ENCODE measurements at regions not wholly inside any gene's neighbourhood (a gene's known extent, or its start where the extent isn't known, plus 50 kb on each side); places are given as distances from the start of the nearest gene placed in this dataset.

GRCh38 chrX:74242050-74242449, 61.9 kb upstream of the ZCCHC13 start:
- Mint-ChIP-seq H3K27me3 (ENCODE audit: insufficient read depth) (no peaks in the 10 kb centered on the region), H3K9me3 (no peaks in the 10 kb centered on the region), H3K4me3 (no peak overlapping the region), H3K4me1 (peaks cover 9% of the 10 kb centered on the region), H3K27ac (peak overlapping the region; percentile 2), H3K36me3 (ENCODE audit: low read depth) (peaks cover 68% of the 10 kb centered on the region)
- peaks cover 72% of the 10 kb centered on the region for H3K36me3 ChIP-seq (ENCODE audit: control insufficient read depth, insufficient read depth, low read length)
- no peak overlapping the region for H3K27ac ChIP-seq (ENCODE audit: low read depth, low read length)
- no peak overlapping the region for H3K9ac ChIP-seq (ENCODE audit: extremely low read depth, low read length, poor library complexity, severe bottlenecking)
- no peak overlapping the region for H3K4me3 ChIP-seq (ENCODE audit: low read length)
- no peaks in the 10 kb centered on the region for H3K9me3 ChIP-seq (ENCODE audit: control insufficient read depth, low read length)
- no peaks in the 10 kb centered on the region for H3K27me3 ChIP-seq (ENCODE audit: control insufficient read depth, insufficient read depth, low read length, poor library complexity, severe bottlenecking)
- no peak for DNase-seq
- H3K4me1 ChIP-seq (ENCODE audit: control insufficient read depth, insufficient read depth, low read length), result no peaks in the 10 kb centered on the region
- no peak for TF ChIP-seq CTCF (conservative IDR thresholded peaks at IDR 0.05)

- WGBS, 2 experiments (ENCODE audit: insufficient coverage in 1 of 2, insufficient read length in 1 of 2), result 100% methylated on average over 1 of the region's 1 CpG; no CpG with 5 or more reads in 1 of the 2 experiments
- Histone ChIP-seq H3K36me3 (ENCODE audit: control insufficient read depth, insufficient read depth, low read length) (peaks cover 58% of the 10 kb centered on the region), H3K9ac (ENCODE audit: extremely low read depth, low read length, poor library complexity, severe bottlenecking) (no peak overlapping the region), H3K4me3 (ENCODE audit: low read length) (no peak overlapping the region), H3K4me1 (ENCODE audit: control insufficient read depth, insufficient read depth, low read length) (no peaks in the 10 kb centered on the region), H3K9me3 (ENCODE audit: control insufficient read depth, low read length) (no peaks in the 10 kb centered on the region), H3K27me3 (ENCODE audit: control insufficient read depth, insufficient read depth, low read length, poor library complexity, severe bottlenecking) (no peaks in the 10 kb centered on the region), H3K27ac (ENCODE audit: low read depth, low read length) (no peak overlapping the region)
- H3K36me3 Mint-ChIP-seq (ENCODE audit: low read depth), result peaks cover 49% of the 10 kb centered on the region
- H3K4me1 Mint-ChIP-seq, result peaks cover 9% of the 10 kb centered on the region
- no peak for TF ChIP-seq CTCF (conservative IDR thresholded peaks at IDR 0.05)
- H3K27ac Mint-ChIP-seq, result no peak overlapping the region
- DNase-seq, result no peak
- no peaks in the 10 kb centered on the region for H3K27me3 Mint-ChIP-seq (ENCODE audit: insufficient read depth)
- no peak overlapping the region for H3K4me3 Mint-ChIP-seq
- no peaks in the 10 kb centered on the region for H3K9me3 Mint-ChIP-seq
Measured at GRCh38 chrX:74238771-74239170, 65.2 kb upstream of the ZCCHC13 start.

DNA sequence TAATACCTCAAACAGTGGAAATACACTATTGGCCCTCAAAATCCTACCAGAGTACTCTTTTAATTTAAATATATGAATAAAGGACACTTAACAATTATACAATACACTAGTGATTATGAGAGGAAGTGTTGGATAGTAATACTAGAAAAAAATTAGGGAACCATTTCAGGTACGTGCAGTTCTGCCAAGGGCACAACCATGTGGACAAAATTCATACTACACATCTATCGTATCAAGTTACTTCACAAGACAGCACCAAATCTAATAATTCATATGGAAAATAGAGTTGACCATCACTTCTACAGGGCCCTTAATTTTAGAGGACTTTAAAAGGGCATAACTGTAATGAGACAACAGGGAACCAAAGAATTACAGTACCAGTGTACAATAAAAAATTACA, 69.2 kb upstream of the ZCCHC13 start:
- Histone ChIP-seq H3K4me3 (ENCODE audit: low read length) (no peak overlapping the region), H3K9me3 (ENCODE audit: control insufficient read depth, low read length) (no peaks in the 10 kb centered on the region), H3K4me1 (ENCODE audit: control insufficient read depth, insufficient read depth, low read length) (no peaks in the 10 kb centered on the region), H3K27ac (ENCODE audit: low read depth, low read length) (no peak overlapping the region), H3K27me3 (ENCODE audit: control insufficient read depth, insufficient read depth, low read length, poor library complexity, severe bottlenecking) (no peaks in the 10 kb centered on the region), H3K36me3 (ENCODE audit: control insufficient read depth, insufficient read depth, low read length) (peaks cover 34% of the 10 kb centered on the region), H3K9ac (ENCODE audit: extremely low read depth, low read length, poor library complexity, severe bottlenecking) (no peak overlapping the region)
- Mint-ChIP-seq H3K27me3 (ENCODE audit: insufficient read depth) (no peaks in the 10 kb centered on the region), H3K9me3 (no peaks in the 10 kb centered on the region), H3K36me3 (ENCODE audit: low read depth) (peaks cover 33% of the 10 kb centered on the region), H3K4me3 (no peak overlapping the region), H3K27ac (no peak overlapping the region), H3K4me1 (peaks cover 2% of the 10 kb centered on the region)
- 100% methylated on average over 2 of the region's 2 CpGs; no CpG with 5 or more reads in 1 of the 2 experiments for WGBS, 2 experiments (ENCODE audit: insufficient coverage in 1 of 2, insufficient read length in 1 of 2)
- DNase-seq, result no peak
- peak; percentile 47 for TF ChIP-seq CTCF (conservative IDR thresholded peaks at IDR 0.05)
